ENCODE measurements at regions not wholly inside any gene's neighbourhood (a gene's known extent, or its start where the extent isn't known, plus 50 kb on each side); places are given as distances from the start of the nearest gene placed in this dataset.

GRCh38 chr9:80410106-80410505 lies 838.3 kb downstream of the TLE4 start (continued):
- TF ChIP-seq RNF2 (IDR thresholded peaks at IDR 0.05; ENCODE audit: borderline replicate concordance, low read depth, low read length, missing control alignments, poor library complexity, severe bottlenecking) (no peak), YY1 (IDR thresholded peaks at IDR 0.05; ENCODE audit: low read depth, low read length) (0 out of 2 replicates have a peak, but pooled peaks have one; percentile 27), BCL11A (IDR thresholded peaks at IDR 0.05; ENCODE audit: low read depth in 2 of 2, low read length in 2 of 2) (no peak), CTBP2 (IDR thresholded peaks at IDR 0.05; ENCODE audit: borderline replicate concordance, insufficient read depth, insufficient read length, low read length) (peak; percentile 77), SIRT6 (IDR thresholded peaks at IDR 0.05; ENCODE audit: low read length) (no peak), POLR2A (IDR thresholded peaks at IDR 0.05; ENCODE audit: control extremely low read depth in 1 of 2, low read depth in 2 of 2, low read length in 2 of 2) (no peak), POLR2AphosphoS5 (IDR thresholded peaks at IDR 0.05; ENCODE audit: low read depth, low read length) (no peak), SUZ12 (IDR thresholded peaks at IDR 0.05; ENCODE audit: low read length) (no peak), CTCF (IDR thresholded peaks at IDR 0.05; ENCODE audit: control extremely low read depth in 1 of 3, insufficient read depth in 1 of 3, low read depth in 1 of 3, low read length in 3 of 3) (no peak), TAF7 (optimal IDR thresholded peaks at IDR 0.05; ENCODE audit: borderline replicate concordance, low read depth, low read length) (no peak), RAD21 (IDR thresholded peaks at IDR 0.05 in 1 of 2, conservative IDR thresholded peaks at IDR 0.05 in 1 of 2; ENCODE audit: low read depth in 2 of 2, low read length in 2 of 2) (peak in 1 of 2 experiments; percentile 11; a peak in 1 of 4 replicates), TEAD4 (IDR thresholded peaks at IDR 0.05; ENCODE audit: low read depth, low read length) (peak; percentile 23; the same call in 1 of the 2 replicates), CEBPB (IDR thresholded peaks at IDR 0.05; ENCODE audit: low read depth, low read length) (peak; percentile 51; the same call in 1 of the 2 replicates), SIX5 (IDR thresholded peaks at IDR 0.05; ENCODE audit: low read depth, low read length) (no peak), NANOG (IDR thresholded peaks at IDR 0.05; ENCODE audit: insufficient read depth, low read depth, low read length, poor library complexity, severe bottlenecking) (peak; percentile 54), KDM1A (IDR thresholded peaks at IDR 0.05; ENCODE audit: borderline replicate concordance, low read length) (peak; percentile 43; the same call in 1 of the 2 replicates), EGR1 (IDR thresholded peaks at IDR 0.05; ENCODE audit: borderline replicate concordance, low read depth, low read length) (no peak), CREB1 (IDR thresholded peaks at IDR 0.05) (no peak), SP1 (IDR thresholded peaks at IDR 0.05; ENCODE audit: low read depth, low read length) (peak; percentile 76), E2F6 (IDR thresholded peaks at IDR 0.05) (no peak), MAFK (IDR thresholded peaks at IDR 0.05; ENCODE audit: low read depth, low read length) (no peak)
- TF ChIP-seq, protein P1, sequence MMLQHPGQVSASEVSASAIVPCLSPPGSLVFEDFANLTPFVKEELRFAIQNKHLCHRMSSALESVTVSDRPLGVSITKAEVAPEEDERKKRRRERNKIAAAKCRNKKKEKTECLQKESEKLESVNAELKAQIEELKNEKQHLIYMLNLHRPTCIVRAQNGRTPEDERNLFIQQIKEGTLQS (IDR thresholded peaks at IDR 0.05; ENCODE audit: insufficient read depth, low read depth, low read length): no peak
